ENCODE measurements at regions not wholly inside any gene's neighbourhood (a gene's known extent, or its start where the extent isn't known, plus 50 kb on each side); places are given as distances from the start of the nearest gene placed in this dataset.
"Not testable (repeated sequence)": the region's sequence is repeated elsewhere in the genome, so short reads cannot be mapped to it uniquely, and the experiment has no call there.

- DNase-seq, result no peak
Observed at GRCh38 chr4:43089730-43090129, 197.2 kb downstream of the GRXCR1 start.

- DNase-seq, result no peak
Observed at GRCh38 chr4:43103048-43103447, 210.5 kb downstream of the GRXCR1 start.

- DNase-seq, result no peak
Observed at GRCh38 chr4:43112139-43112538, 219.6 kb downstream of the GRXCR1 start.

- no peak for DNase-seq
Observed at GRCh38 chr4:43113196-43113595, 220.7 kb downstream of the GRXCR1 start.

GRCh38 chr4:43126595-43126994, 234.1 kb downstream of the GRXCR1 start:
- DNase-seq, result no peak

- DNase-seq, result no peak
Observed at GRCh38 chr4:43130228-43131021, 237.9 kb downstream of the GRXCR1 start.

- DNase-seq, result peak; percentile 43
Observed at GRCh38 chr4:43132010-43132582, 239.6 kb downstream of the GRXCR1 start.

- no peak for DNase-seq
Observed at GRCh38 chr4:43133566-43133965, 241.1 kb downstream of the GRXCR1 start.

- no peak for DNase-seq
Observed at GRCh38 chr4:43136752-43137151, 244.2 kb downstream of the GRXCR1 start.

GRCh38 chr4:43146198-43146597, 253.7 kb downstream of the GRXCR1 start:
- no peak for DNase-seq

GRCh38 chr4:43148481-43148880, 256.0 kb downstream of the GRXCR1 start:
- no peak for DNase-seq

GRCh38 chr4:43163101-43163792, 270.7 kb downstream of the GRXCR1 start:
- DNase-seq, result no peak

GRCh38 chr4:43189741-43190140, 297.2 kb downstream of the GRXCR1 start:
- DNase-seq, result no peak

GRCh38 chr4:43212576-43212975, 320.1 kb downstream of the GRXCR1 start:
- DNase-seq, result not testable (repeated sequence)

GRCh38 chr4:43223820-43224219, 331.3 kb downstream of the GRXCR1 start:
- DNase-seq, result no peak

GRCh38 chr4:43224559-43224958, 332.0 kb downstream of the GRXCR1 start:
- DNase-seq, result no peak

GRCh38 chr4:43233321-43233720, 340.8 kb downstream of the GRXCR1 start:
- no peak for DNase-seq

- no peak for DNase-seq
Observed at GRCh38 chr4:43234626-43235415, 342.3 kb downstream of the GRXCR1 start.

- no peak for DNase-seq
Observed at GRCh38 chr4:43238008-43238407, 345.5 kb downstream of the GRXCR1 start.

GRCh38 chr4:43238585-43238984, 346.1 kb downstream of the GRXCR1 start:
- no peak for DNase-seq

GRCh38 chr4:43241104-43241503, 348.6 kb downstream of the GRXCR1 start:
- no peak for DNase-seq

GRCh38 chr4:43242606-43243005, 350.1 kb downstream of the GRXCR1 start:
- no peak for DNase-seq

GRCh38 chr4:43243433-43244116, 351.1 kb downstream of the GRXCR1 start:
- no peak for DNase-seq

Data from inflammatory macrophage treated with lipopolysaccharide for 4 hours (primary cell).